RWPE2 (cell line): ENCODE measurements at regions not wholly inside any gene's neighbourhood (a gene's known extent, or its start where the extent isn't known, plus 50 kb on each side); places are given as distances from the start of the nearest gene placed in this dataset.

ENCODE experiments used
- ATAC-seq: fragments of 200-7000 bp; cut with Tn5 transposase; 3 replicates; pipeline ENCODE4 v1.9.1; 2021; ENCODE audit warnings: low read depth
- DNase-seq: peaks from one replicate; pipeline ENCODE4 v3.0.0-alpha.2; 2020; ENCODE audit warnings: low spot score
- H3K27ac ChIP-seq: fragments of 450-650 bp; 2 replicates; pipeline ENCODE4 v1.5.1; 2017; ENCODE audit warnings: mild to moderate bottlenecking; ENCODE audit not compliant: poor library complexity, severe bottlenecking
- H3K27me3 ChIP-seq: fragments of 250-450 bp; sonication (Bioruptor Pico); 2 replicates; pipeline ENCODE4 v1.5.1; 2021; ENCODE audit warnings: mild to moderate bottlenecking, moderate library complexity; ENCODE audit not compliant: insufficient read depth, poor library complexity, severe bottlenecking
- H3K36me3 ChIP-seq: fragments of 250-450 bp; sonication (Bioruptor Pico); 2 replicates; pipeline ENCODE4 v1.5.1; 2020; ENCODE audit warnings: low read depth, mild to moderate bottlenecking, moderate library complexity
- H3K4me1 ChIP-seq: fragments of 250-450 bp; sonication (Bioruptor Pico); 2 replicates; pipeline ENCODE4 v1.5.1; 2021; ENCODE audit warnings: mild to moderate bottlenecking, moderate library complexity; ENCODE audit not compliant: insufficient read depth, poor library complexity, severe bottlenecking
- H3K4me3 ChIP-seq: fragments of 250-450 bp; sonication (Bioruptor Pico); 2 replicates; pipeline ENCODE4 v1.5.1; 2021; ENCODE audit warnings: mild to moderate bottlenecking, moderate library complexity; ENCODE audit not compliant: severe bottlenecking
- H3K9me3 ChIP-seq: fragments of 250-450 bp; sonication (Bioruptor Pico); 2 replicates; pipeline ENCODE4 v1.5.1; 2021; ENCODE audit warnings: mild to moderate bottlenecking, moderate library complexity; ENCODE audit not compliant: severe bottlenecking
- TF ChIP-seq, protein P1 (sequence below): fragments of 450-650 bp; IDR thresholded peaks from one replicate; pipeline ENCODE4 v1.5.1; 2017; ENCODE audit warnings: mild to moderate bottlenecking, moderate library complexity; ENCODE audit not compliant: poor library complexity, severe bottlenecking

DNA sequence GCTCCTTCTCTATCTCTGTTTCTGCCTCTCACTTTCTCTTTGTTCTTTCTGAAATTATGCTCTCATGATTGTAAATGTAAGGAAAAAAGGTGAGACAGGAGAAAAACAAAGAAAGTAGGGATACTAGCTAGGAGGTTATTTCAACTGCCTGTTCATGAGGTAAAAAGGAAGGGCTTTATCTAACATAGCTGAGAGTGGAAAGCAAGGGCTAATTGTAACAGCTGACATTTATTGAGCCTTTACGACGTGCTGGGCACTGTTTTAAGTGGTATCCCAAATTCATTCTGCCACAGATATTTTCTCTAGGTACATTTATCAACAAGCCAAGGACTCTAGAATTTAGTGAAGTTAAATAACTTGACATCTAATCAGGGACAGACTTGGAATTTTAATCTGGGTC is 133.1 kb upstream of the GNPDA2 start:
- Histone ChIP-seq H3K9me3 (no peaks in the 10 kb centered on the region), H3K27ac (no peak overlapping the region), H3K36me3 (no peaks in the 10 kb centered on the region), H3K4me1 (peaks cover 15% of the 10 kb centered on the region), H3K27me3 (no peaks in the 10 kb centered on the region), H3K4me3 (no peak overlapping the region)
- TF ChIP-seq, protein P1, sequence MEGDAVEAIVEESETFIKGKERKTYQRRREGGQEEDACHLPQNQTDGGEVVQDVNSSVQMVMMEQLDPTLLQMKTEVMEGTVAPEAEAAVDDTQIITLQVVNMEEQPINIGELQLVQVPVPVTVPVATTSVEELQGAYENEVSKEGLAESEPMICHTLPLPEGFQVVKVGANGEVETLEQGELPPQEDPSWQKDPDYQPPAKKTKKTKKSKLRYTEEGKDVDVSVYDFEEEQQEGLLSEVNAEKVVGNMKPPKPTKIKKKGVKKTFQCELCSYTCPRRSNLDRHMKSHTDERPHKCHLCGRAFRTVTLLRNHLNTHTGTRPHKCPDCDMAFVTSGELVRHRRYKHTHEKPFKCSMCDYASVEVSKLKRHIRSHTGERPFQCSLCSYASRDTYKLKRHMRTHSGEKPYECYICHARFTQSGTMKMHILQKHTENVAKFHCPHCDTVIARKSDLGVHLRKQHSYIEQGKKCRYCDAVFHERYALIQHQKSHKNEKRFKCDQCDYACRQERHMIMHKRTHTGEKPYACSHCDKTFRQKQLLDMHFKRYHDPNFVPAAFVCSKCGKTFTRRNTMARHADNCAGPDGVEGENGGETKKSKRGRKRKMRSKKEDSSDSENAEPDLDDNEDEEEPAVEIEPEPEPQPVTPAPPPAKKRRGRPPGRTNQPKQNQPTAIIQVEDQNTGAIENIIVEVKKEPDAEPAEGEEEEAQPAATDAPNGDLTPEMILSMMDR = no peak
- DNase-seq (no peak), ATAC-seq (no peak)

DNA sequence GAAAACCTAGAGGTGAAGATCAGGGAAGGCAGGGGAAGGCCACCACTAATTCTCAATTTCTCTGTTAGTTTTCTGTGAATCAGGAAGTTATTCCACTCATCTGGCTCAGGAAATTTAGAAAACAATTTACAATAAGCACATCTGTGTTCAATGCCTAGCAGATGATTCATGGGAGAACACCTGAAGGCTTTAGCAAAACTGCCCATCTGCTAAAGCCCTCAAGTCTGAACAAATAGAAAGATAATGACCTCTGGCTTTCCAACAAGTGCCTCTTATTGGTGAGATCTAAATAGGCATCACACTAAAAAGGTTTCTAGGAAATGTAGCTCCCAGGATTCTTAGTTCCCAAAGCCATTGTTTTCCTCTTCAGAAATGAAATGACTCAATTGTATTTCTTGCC is 122.1 kb upstream of the GNPDA2 start:
- no peaks in the 10 kb centered on the region for H3K27me3 ChIP-seq
- no peak overlapping the region for H3K4me3 ChIP-seq
- H3K4me1 ChIP-seq = peaks cover 8% of the 10 kb centered on the region
- peak; percentile 65 for ATAC-seq
- TF ChIP-seq, protein P1 = no peak
- peak overlapping the region; percentile 6 for H3K27ac ChIP-seq
- DNase-seq = no peak
- no peaks in the 10 kb centered on the region for H3K9me3 ChIP-seq
- H3K36me3 ChIP-seq = no peaks in the 10 kb centered on the region

DNA sequence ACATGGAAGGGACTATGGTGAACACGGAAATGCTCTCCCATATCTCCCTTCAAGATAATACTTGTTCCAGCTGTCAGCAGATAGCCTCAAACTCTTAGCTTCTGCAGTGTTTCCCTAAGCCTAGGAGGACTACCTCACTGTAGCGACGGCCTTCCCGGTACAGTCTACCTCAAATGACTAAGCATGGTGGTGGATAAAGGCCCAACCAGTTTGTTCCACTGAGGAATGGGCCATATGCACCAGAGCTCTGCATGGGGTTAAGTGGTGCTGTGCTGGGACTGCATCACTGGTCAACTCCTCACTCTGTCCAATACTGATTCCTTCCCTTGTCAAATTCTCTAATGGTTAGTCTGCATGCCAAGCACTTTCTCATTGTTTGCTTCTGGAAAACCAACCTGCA is 119.6 kb upstream of the GNPDA2 start:
- Histone ChIP-seq H3K9me3 (no peaks in the 10 kb centered on the region), H3K27ac (no peak overlapping the region), H3K27me3 (no peaks in the 10 kb centered on the region), H3K4me3 (no peak overlapping the region), H3K4me1 (peaks cover 8% of the 10 kb centered on the region), H3K36me3 (no peaks in the 10 kb centered on the region)
- no peak for ATAC-seq
- no peak for DNase-seq
- TF ChIP-seq, protein P1 = no peak

DNA sequence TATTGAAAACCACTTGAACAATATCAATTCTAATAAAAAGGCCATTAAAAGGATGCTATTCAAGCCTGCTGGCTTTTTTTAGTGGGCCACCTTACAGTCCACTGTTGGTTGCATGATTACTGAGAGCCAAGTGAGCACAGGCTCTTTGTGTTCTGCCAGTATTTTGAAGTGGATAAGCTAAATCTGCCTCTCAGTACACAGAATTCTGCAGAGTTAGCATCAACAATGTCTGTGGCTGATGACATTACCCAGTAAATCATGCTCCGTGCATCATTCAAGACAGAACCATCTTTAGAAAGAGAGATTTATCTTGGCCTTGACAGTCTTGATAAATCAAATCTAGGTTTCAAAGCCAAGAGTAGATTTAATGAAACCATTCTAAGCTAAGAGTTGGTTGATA is 119.0 kb upstream of the GNPDA2 start:
- Histone ChIP-seq H3K4me1 (peaks cover 8% of the 10 kb centered on the region), H3K4me3 (no peak overlapping the region), H3K9me3 (no peaks in the 10 kb centered on the region), H3K27ac (no peak overlapping the region), H3K27me3 (no peaks in the 10 kb centered on the region), H3K36me3 (no peaks in the 10 kb centered on the region)
- no peak for ATAC-seq
- TF ChIP-seq, protein P1 = no peak
- DNase-seq = no peak

DNA sequence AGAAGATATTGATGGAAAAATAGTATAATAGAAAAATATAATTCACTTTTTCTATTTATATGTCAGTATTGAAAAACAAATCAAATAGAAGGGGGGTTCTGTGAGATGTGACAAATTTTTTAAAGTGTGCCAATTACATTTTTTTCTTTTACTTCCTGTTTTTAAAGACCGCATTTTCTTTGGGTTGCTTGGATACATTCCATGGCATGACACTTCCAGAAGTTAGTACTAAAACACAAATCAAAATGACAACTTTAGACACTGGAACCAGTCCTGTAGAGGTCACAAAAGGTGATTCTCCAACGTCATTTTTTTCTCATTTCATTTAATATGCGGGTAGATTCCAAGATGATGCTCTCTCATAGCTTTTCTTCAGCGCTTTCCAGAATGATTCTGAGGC is 116.2 kb upstream of the GNPDA2 start:
- no peaks in the 10 kb centered on the region for H3K4me1 ChIP-seq
- no peaks in the 10 kb centered on the region for H3K36me3 ChIP-seq
- no peaks in the 10 kb centered on the region for H3K27me3 ChIP-seq
- DNase-seq (no peak), ATAC-seq (no peak)
- TF ChIP-seq, protein P1 = no peak
- H3K4me3 ChIP-seq = no peak overlapping the region
- H3K27ac ChIP-seq = no peak overlapping the region
- no peaks in the 10 kb centered on the region for H3K9me3 ChIP-seq
